ENCODE measurements at regions not wholly inside any gene's neighbourhood (a gene's known extent, or its start where the extent isn't known, plus 50 kb on each side); places are given as distances from the start of the nearest gene placed in this dataset.

DNA sequence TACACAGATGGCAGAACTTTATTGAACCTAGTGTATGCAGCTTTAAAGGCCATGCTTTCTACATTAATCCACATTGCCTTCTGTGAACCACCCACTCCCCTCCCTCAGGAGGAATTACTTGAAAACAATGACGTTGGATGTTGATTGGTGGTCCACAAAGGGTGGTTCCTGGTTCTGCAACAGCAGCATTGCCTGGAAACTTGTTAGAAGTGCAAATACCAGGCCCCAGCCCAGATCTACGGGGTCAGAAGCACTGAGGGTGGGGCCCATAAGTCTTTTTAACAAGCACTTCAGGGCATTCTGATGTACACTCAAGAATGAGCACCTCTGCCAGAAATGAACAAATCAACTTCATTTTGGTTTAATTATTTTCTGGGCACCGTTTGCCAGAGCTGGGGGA is 91.0 kb downstream of the ISX start:
- Histone ChIP-seq H3K4me1 (ENCODE audit: insufficient read depth, low read length) (no peaks in the 10 kb centered on the region), H3K4me2 (ENCODE audit: low read length) (no peak overlapping the region), H3K27ac (ENCODE audit: low read depth, low read length) (no peak overlapping the region), H3K27me3 (ENCODE audit: insufficient read depth, low read length) (peaks cover 6% of the 10 kb centered on the region), H3K79me2 (ENCODE audit: insufficient read depth, low read length) (no peaks in the 10 kb centered on the region), H3K9ac (ENCODE audit: low read length) (no peak overlapping the region), H2AFZ (ENCODE audit: low read depth, low read length) (no peak overlapping the region), H3K4me3 (ENCODE audit: insufficient read depth, low read depth, low read length) (no peak overlapping the region), H3K36me3 (ENCODE audit: insufficient read depth, low read length) (no peaks in the 10 kb centered on the region), H4K20me1 (ENCODE audit: insufficient read depth, low read length) (no peaks in the 10 kb centered on the region), H3K9me3 (ENCODE audit: insufficient read depth, low read depth, low read length) (no peaks in the 10 kb centered on the region)
- no peaks in the 10 kb centered on the region for H3K9me3 Mint-ChIP-seq (ENCODE audit: unreplicated experiment)
- H3K4me1 Mint-ChIP-seq (ENCODE audit: low read depth, unreplicated experiment), result no peaks in the 10 kb centered on the region
- no peak overlapping the region for H3K27ac Mint-ChIP-seq (ENCODE audit: unreplicated experiment)
- peaks cover 36% of the 10 kb centered on the region for H3K27me3 Mint-ChIP-seq (ENCODE audit: low read depth, unreplicated experiment)
- no peak for FAIRE-seq
- DNase-seq (ENCODE audit: low read depth), result no peak
- H3K36me3 Mint-ChIP-seq (ENCODE audit: low read depth, unreplicated experiment), result no peaks in the 10 kb centered on the region
- no peak for TF ChIP-seq EZH2 (IDR thresholded peaks at IDR 0.05; ENCODE audit: insufficient read depth, low read length)
- no peak for TF ChIP-seq CTCF (IDR thresholded peaks at IDR 0.05; ENCODE audit: insufficient read depth, low read depth, low read length)
- no peak overlapping the region for H3K4me3 Mint-ChIP-seq (ENCODE audit: unreplicated experiment)

DNA sequence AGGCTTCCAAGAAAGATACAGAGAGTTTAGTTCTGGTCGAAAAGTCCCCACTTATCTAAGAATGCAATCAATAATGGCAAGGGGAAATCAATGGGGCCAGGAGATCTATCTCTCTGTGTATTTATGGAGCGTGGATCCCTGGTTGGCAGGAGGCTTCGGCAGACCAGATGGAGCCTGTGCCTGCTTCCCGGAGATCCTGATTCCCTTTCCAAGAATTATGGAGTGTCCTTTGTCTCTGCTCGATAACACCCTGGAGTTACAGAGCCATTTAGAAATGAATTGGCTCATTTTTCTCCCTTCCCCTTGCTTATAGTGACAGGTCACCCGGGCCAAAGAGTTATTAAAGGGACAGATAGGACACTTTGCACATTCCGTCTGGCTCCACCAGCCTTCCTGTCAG is 92.4 kb downstream of the ISX start:
- H3K4me3 Mint-ChIP-seq (ENCODE audit: unreplicated experiment), result no peak overlapping the region
- no peaks in the 10 kb centered on the region for H3K9me3 Mint-ChIP-seq (ENCODE audit: unreplicated experiment)
- H3K4me1 Mint-ChIP-seq (ENCODE audit: low read depth, unreplicated experiment), result no peaks in the 10 kb centered on the region
- Histone ChIP-seq H3K36me3 (ENCODE audit: insufficient read depth, low read length) (no peaks in the 10 kb centered on the region), H3K27ac (ENCODE audit: low read depth, low read length) (no peak overlapping the region), H2AFZ (ENCODE audit: low read depth, low read length) (no peak overlapping the region), H3K79me2 (ENCODE audit: insufficient read depth, low read length) (no peaks in the 10 kb centered on the region), H3K4me1 (ENCODE audit: insufficient read depth, low read length) (no peaks in the 10 kb centered on the region), H3K4me3 (ENCODE audit: insufficient read depth, low read depth, low read length) (no peak overlapping the region), H3K4me2 (ENCODE audit: low read length) (no peak overlapping the region), H3K9me3 (ENCODE audit: insufficient read depth, low read depth, low read length) (no peaks in the 10 kb centered on the region), H4K20me1 (ENCODE audit: insufficient read depth, low read length) (no peaks in the 10 kb centered on the region), H3K27me3 (ENCODE audit: insufficient read depth, low read length) (peaks cover 6% of the 10 kb centered on the region), H3K9ac (ENCODE audit: low read length) (no peak overlapping the region)
- DNase-seq (ENCODE audit: low read depth) (no peak), FAIRE-seq (no peak)
- H3K36me3 Mint-ChIP-seq (ENCODE audit: low read depth, unreplicated experiment), result no peaks in the 10 kb centered on the region
- H3K27me3 Mint-ChIP-seq (ENCODE audit: low read depth, unreplicated experiment), result peaks cover 35% of the 10 kb centered on the region
- TF ChIP-seq CTCF (IDR thresholded peaks at IDR 0.05; ENCODE audit: insufficient read depth, low read depth, low read length), result no peak
- no peak for TF ChIP-seq EZH2 (IDR thresholded peaks at IDR 0.05; ENCODE audit: insufficient read depth, low read length)
- no peak overlapping the region for H3K27ac Mint-ChIP-seq (ENCODE audit: unreplicated experiment)

- Histone ChIP-seq H3K4me1 (ENCODE audit: insufficient read depth, low read length) (no peaks in the 10 kb centered on the region), H3K36me3 (ENCODE audit: insufficient read depth, low read length) (no peaks in the 10 kb centered on the region), H3K27me3 (ENCODE audit: insufficient read depth, low read length) (peaks cover 5% of the 10 kb centered on the region), H3K4me3 (ENCODE audit: insufficient read depth, low read depth, low read length) (no peak overlapping the region), H3K4me2 (ENCODE audit: low read length) (no peak overlapping the region), H3K9ac (ENCODE audit: low read length) (no peak overlapping the region), H2AFZ (ENCODE audit: low read depth, low read length) (no peak overlapping the region), H3K9me3 (ENCODE audit: insufficient read depth, low read depth, low read length) (no peaks in the 10 kb centered on the region), H3K79me2 (ENCODE audit: insufficient read depth, low read length) (no peaks in the 10 kb centered on the region), H4K20me1 (ENCODE audit: insufficient read depth, low read length) (no peaks in the 10 kb centered on the region), H3K27ac (ENCODE audit: low read depth, low read length) (no peak overlapping the region)
- TF ChIP-seq CTCF (IDR thresholded peaks at IDR 0.05; ENCODE audit: insufficient read depth, low read depth, low read length) (no peak), EZH2 (IDR thresholded peaks at IDR 0.05; ENCODE audit: insufficient read depth, low read length) (no peak)
- H3K9me3 Mint-ChIP-seq (ENCODE audit: unreplicated experiment), result no peaks in the 10 kb centered on the region
- no peak for FAIRE-seq
- no peaks in the 10 kb centered on the region for H3K36me3 Mint-ChIP-seq (ENCODE audit: low read depth, unreplicated experiment)
- no peaks in the 10 kb centered on the region for H3K4me1 Mint-ChIP-seq (ENCODE audit: low read depth, unreplicated experiment)
- H3K27me3 Mint-ChIP-seq (ENCODE audit: low read depth, unreplicated experiment), result peaks cover 27% of the 10 kb centered on the region
- no peak overlapping the region for H3K4me3 Mint-ChIP-seq (ENCODE audit: unreplicated experiment)
- no peak overlapping the region for H3K27ac Mint-ChIP-seq (ENCODE audit: unreplicated experiment)
- DNase-seq (ENCODE audit: low read depth), result no peak
Measured at GRCh38 chr22:35159343-35159742, 93.4 kb downstream of the ISX start.

Measured in astrocyte (in vitro differentiated cells and primary cell).